MM.1S (cell line): ENCODE measurements at regions not wholly inside any gene's neighbourhood (a gene's known extent, or its start where the extent isn't known, plus 50 kb on each side); places are given as distances from the start of the nearest gene placed in this dataset.

ENCODE experiments used
- DNase-seq: peaks from one replicate; pipeline ENCODE4 v3.0.0-alpha.2; 2015
- H2AFZ ChIP-seq: fragments of 300-600 bp; sonication (generic); 2 replicates; pipeline ENCODE4 v1.6.0; 2016; ENCODE audit warnings: antibody characterized with exemption, low read length
- H3F3A ChIP-seq: fragments of 300-600 bp; sonication (generic); 2 replicates; pipeline ENCODE4 v1.6.1; 2016; ENCODE audit warnings: mild to moderate bottlenecking, antibody characterized with exemption, low read length, moderate library complexity, mixed read lengths; ENCODE audit not compliant: insufficient read depth
- H3K27ac ChIP-seq: fragments of 300-600 bp; sonication (generic); 2 replicates; pipeline ENCODE4 v1.5.1; 2016; ENCODE audit warnings: mild to moderate bottlenecking, low read length
- H3K27me3 ChIP-seq: fragments of 300-600 bp; sonication (generic); replicated peaks from 2 replicates; pipeline ENCODE4 v1.6.0; 2016; ENCODE audit warnings: low read length; ENCODE audit not compliant: insufficient read depth
- H3K36me3 ChIP-seq: fragments of 300-600 bp; sonication (generic); replicated peaks from 2 replicates; pipeline ENCODE4 v1.6.1; 2016; ENCODE audit warnings: mild to moderate bottlenecking, low read length, mixed read lengths; ENCODE audit not compliant: insufficient read depth
- H3K4me1 ChIP-seq: fragments of 300-600 bp; sonication (generic); 2 replicates; pipeline ENCODE4 v1.6.1; 2016; ENCODE audit warnings: low read length, mixed read lengths
- H3K4me2 ChIP-seq: fragments of 300-600 bp; sonication (generic); 2 replicates; pipeline ENCODE4 v1.6.0; 2016; ENCODE audit warnings: low read depth, low read length
- H3K4me3 ChIP-seq: fragments of 300-600 bp; sonication (generic); 2 replicates; pipeline ENCODE4 v1.5.1; 2016; ENCODE audit warnings: low read length, mixed read lengths
- H3K79me2 ChIP-seq: fragments of 300-600 bp; sonication (generic); 2 replicates; pipeline ENCODE4 v1.6.1; 2016; ENCODE audit warnings: mixed run types, low read length, mixed read lengths
- H3K9ac ChIP-seq: fragments of 300-600 bp; sonication (generic); 2 replicates; pipeline ENCODE4 v1.6.1; 2016; ENCODE audit warnings: low read length, mixed read lengths
- H3K9me2 ChIP-seq: fragments of 300-600 bp; sonication (generic); replicated peaks from 2 replicates; pipeline ENCODE4 v1.6.1; 2016; ENCODE audit warnings: mild to moderate bottlenecking, low read length, mixed read lengths; ENCODE audit not compliant: insufficient read depth
- H3K9me3 ChIP-seq: fragments of 300-600 bp; sonication (generic); replicated peaks from 2 replicates; pipeline ENCODE4 v1.6.1; 2016; ENCODE audit warnings: mild to moderate bottlenecking, low read length, mixed read lengths; ENCODE audit not compliant: insufficient read depth
- H4K20me1 ChIP-seq: fragments of 300-600 bp; sonication (generic); 2 replicates; pipeline ENCODE4 v1.6.1; 2016; ENCODE audit warnings: mild to moderate bottlenecking, low read length, moderate library complexity, mixed read lengths; ENCODE audit not compliant: insufficient read depth
- EZH2 ChIP-seq: fragments of 300-600 bp; sonication (generic); optimal IDR thresholded peaks from 2 replicates; pipeline ENCODE3; 2017; ENCODE audit warnings: low read depth, mild to moderate bottlenecking, antibody characterized with exemption, low read length, mixed read lengths
- EZH2phosphoT487 ChIP-seq: fragments of 300-600 bp; sonication (generic); IDR thresholded peaks from 2 replicates; pipeline ENCODE4 v1.6.1; 2018; ENCODE audit warnings: antibody characterized with exemption, low read length
- TF ChIP-seq, protein P1 (sequence below): fragments of 300-600 bp; sonication (generic); IDR thresholded peaks from 2 replicates; pipeline ENCODE4 v1.5.1; 2016; ENCODE audit warnings: antibody characterized with exemption, low read length, mixed read lengths

GRCh38 chr16:73220836-73221235, 172.9 kb upstream of the ZFHX3 start:
- no peaks in the 10 kb centered on the region for H3K79me2 ChIP-seq
- H4K20me1 ChIP-seq, result no peaks in the 10 kb centered on the region
- DNase-seq, result no peak
- H3K9me2 ChIP-seq, result no peaks in the 10 kb centered on the region
- H3K27me3 ChIP-seq, result no peaks in the 10 kb centered on the region
- no peak overlapping the region for H3K4me3 ChIP-seq
- TF ChIP-seq, protein P1, sequence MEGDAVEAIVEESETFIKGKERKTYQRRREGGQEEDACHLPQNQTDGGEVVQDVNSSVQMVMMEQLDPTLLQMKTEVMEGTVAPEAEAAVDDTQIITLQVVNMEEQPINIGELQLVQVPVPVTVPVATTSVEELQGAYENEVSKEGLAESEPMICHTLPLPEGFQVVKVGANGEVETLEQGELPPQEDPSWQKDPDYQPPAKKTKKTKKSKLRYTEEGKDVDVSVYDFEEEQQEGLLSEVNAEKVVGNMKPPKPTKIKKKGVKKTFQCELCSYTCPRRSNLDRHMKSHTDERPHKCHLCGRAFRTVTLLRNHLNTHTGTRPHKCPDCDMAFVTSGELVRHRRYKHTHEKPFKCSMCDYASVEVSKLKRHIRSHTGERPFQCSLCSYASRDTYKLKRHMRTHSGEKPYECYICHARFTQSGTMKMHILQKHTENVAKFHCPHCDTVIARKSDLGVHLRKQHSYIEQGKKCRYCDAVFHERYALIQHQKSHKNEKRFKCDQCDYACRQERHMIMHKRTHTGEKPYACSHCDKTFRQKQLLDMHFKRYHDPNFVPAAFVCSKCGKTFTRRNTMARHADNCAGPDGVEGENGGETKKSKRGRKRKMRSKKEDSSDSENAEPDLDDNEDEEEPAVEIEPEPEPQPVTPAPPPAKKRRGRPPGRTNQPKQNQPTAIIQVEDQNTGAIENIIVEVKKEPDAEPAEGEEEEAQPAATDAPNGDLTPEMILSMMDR, result no peak
- TF ChIP-seq EZH2 (no peak), EZH2phosphoT487 (no peak)
- no peak overlapping the region for H3K4me2 ChIP-seq
- H2AFZ ChIP-seq, result no peak overlapping the region
- no peak overlapping the region for H3K9ac ChIP-seq
- H3K36me3 ChIP-seq, result no peaks in the 10 kb centered on the region
- H3K27ac ChIP-seq, result no peak overlapping the region
- H3F3A ChIP-seq, result no peaks in the 10 kb centered on the region
- no peaks in the 10 kb centered on the region for H3K4me1 ChIP-seq
- no peaks in the 10 kb centered on the region for H3K9me3 ChIP-seq

GRCh38 chr16:73219176-73219575, 171.2 kb upstream of the ZFHX3 start:
- Histone ChIP-seq H3K36me3 (no peaks in the 10 kb centered on the region), H3F3A (no peaks in the 10 kb centered on the region), H2AFZ (no peak overlapping the region), H3K9ac (no peak overlapping the region), H3K9me3 (no peaks in the 10 kb centered on the region), H3K4me1 (no peaks in the 10 kb centered on the region), H3K4me3 (no peak overlapping the region), H3K79me2 (no peaks in the 10 kb centered on the region), H4K20me1 (no peaks in the 10 kb centered on the region), H3K4me2 (no peak overlapping the region), H3K27ac (no peak overlapping the region), H3K9me2 (no peaks in the 10 kb centered on the region), H3K27me3 (no peaks in the 10 kb centered on the region)
- no peak for DNase-seq
- TF ChIP-seq EZH2phosphoT487, result no peak
- no peak for TF ChIP-seq EZH2
- TF ChIP-seq, protein P1, result no peak

DNA sequence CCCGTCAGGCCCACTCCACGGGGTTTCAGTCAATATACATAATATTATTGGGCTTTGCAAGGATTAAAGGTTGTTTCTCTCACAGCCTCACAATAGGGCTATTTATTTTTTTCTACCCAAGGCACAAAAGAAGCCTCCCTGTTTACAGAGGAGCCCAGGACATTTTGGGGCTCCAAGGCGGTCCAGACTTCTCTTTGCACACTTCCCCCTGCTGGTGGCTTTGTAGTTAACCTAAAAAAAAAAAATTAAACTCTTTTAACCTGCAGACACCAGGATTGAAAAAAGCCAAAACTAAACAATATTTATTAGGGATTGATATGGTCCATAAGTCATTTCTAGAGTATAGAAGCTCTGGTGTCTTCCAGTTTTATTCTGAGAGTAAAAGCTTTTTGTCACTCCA, 169.7 kb upstream of the ZFHX3 start:
- Histone ChIP-seq H3K4me1 (no peaks in the 10 kb centered on the region), H3K27ac (no peak overlapping the region), H3F3A (no peaks in the 10 kb centered on the region), H3K79me2 (no peaks in the 10 kb centered on the region), H3K36me3 (no peaks in the 10 kb centered on the region), H3K9me3 (no peaks in the 10 kb centered on the region), H2AFZ (no peak overlapping the region), H3K9me2 (no peaks in the 10 kb centered on the region), H3K4me3 (no peak overlapping the region), H3K27me3 (no peaks in the 10 kb centered on the region), H3K4me2 (no peak overlapping the region), H3K9ac (no peak overlapping the region), H4K20me1 (no peaks in the 10 kb centered on the region)
- no peak for DNase-seq
- TF ChIP-seq, protein P1, result no peak
- TF ChIP-seq EZH2phosphoT487 (no peak), EZH2 (no peak)
